Mesendoderm (in vitro differentiated cells): ENCODE measurements at regions not wholly inside any gene's neighbourhood (a gene's known extent, or its start where the extent isn't known, plus 50 kb on each side); places are given as distances from the start of the nearest gene placed in this dataset.

ENCODE experiments used
- DNase-seq: peaks from one replicate; pipeline ENCODE4 v3.0.0; 2013
- H2AK5ac ChIP-seq: 2 replicates; pipeline ENCODE4 v1.6.1; 2013; ENCODE audit warnings: low read length, inconsistent platforms
- H2BK120ac ChIP-seq: 2 replicates; pipeline ENCODE4 v1.6.1; 2013; ENCODE audit warnings: low read depth, mild to moderate bottlenecking, low read length, moderate library complexity, mixed read lengths
- H2BK15ac ChIP-seq: replicated peaks from 2 replicates; pipeline ENCODE4 v1.6.1; 2013; ENCODE audit warnings: low read depth, mild to moderate bottlenecking, moderate library complexity
- H2BK5ac ChIP-seq: 2 replicates; pipeline ENCODE4 v1.6.1; 2013; ENCODE audit warnings: low read length, inconsistent platforms
- H3K18ac ChIP-seq: 2 replicates; pipeline ENCODE4 v1.6.1; 2013; ENCODE audit warnings: mild to moderate bottlenecking, low read length, mixed read lengths
- H3K23ac ChIP-seq: one replicate; pipeline ENCODE4 v1.6.1; 2013; ENCODE audit warnings: low read length
- H3K27ac ChIP-seq: 2 replicates; pipeline ENCODE4 v1.5.1; 2013; ENCODE audit warnings: low read depth, mild to moderate bottlenecking, inconsistent platforms, low read length, moderate library complexity
- H3K27me3 ChIP-seq: 2 replicates; pipeline ENCODE4 v1.6.1; 2013; ENCODE audit warnings: low read length, control low read depth, mild to moderate bottlenecking, inconsistent platforms; ENCODE audit not compliant: insufficient read depth, poor library complexity
- H3K36me3 ChIP-seq: 2 replicates; pipeline ENCODE4 v1.6.1; 2013; ENCODE audit warnings: low read length, inconsistent platforms; ENCODE audit not compliant: control insufficient read depth, insufficient read depth
- H3K4ac ChIP-seq: one replicate; pipeline ENCODE4 v1.6.1; 2013; ENCODE audit warnings: low read depth, mild to moderate bottlenecking, low read length, moderate library complexity
- H3K4me1 ChIP-seq: 2 replicates; pipeline ENCODE4 v1.6.1; 2013; ENCODE audit warnings: low read depth, low read length, inconsistent platforms; ENCODE audit not compliant: control insufficient read depth
- H3K4me2 ChIP-seq: 2 replicates; pipeline ENCODE4 v1.6.1; 2013; ENCODE audit warnings: low read length
- H3K4me3 ChIP-seq: 2 replicates; pipeline ENCODE4 v1.5.1; 2013; ENCODE audit warnings: mild to moderate bottlenecking, low read length
- H3K56ac ChIP-seq: one replicate; pipeline ENCODE4 v1.6.1; 2013; ENCODE audit warnings: low read length
- H3K79me1 ChIP-seq: 2 replicates; pipeline ENCODE4 v1.6.1; 2013; ENCODE audit warnings: low read length, inconsistent platforms
- H3K79me2 ChIP-seq: 2 replicates; pipeline ENCODE4 v1.6.1; 2013; ENCODE audit warnings: mild to moderate bottlenecking, low read length; ENCODE audit not compliant: control insufficient read depth, insufficient read depth
- H3K9ac ChIP-seq: 2 replicates; pipeline ENCODE4 v1.6.1; 2013; ENCODE audit warnings: low read length, inconsistent platforms
- H4K5ac ChIP-seq: one replicate; pipeline ENCODE4 v1.6.1; 2013; ENCODE audit warnings: low read length
- H4K8ac ChIP-seq: one replicate; pipeline ENCODE4 v1.6.1; 2013; ENCODE audit warnings: low read depth, mild to moderate bottlenecking, control low read depth, low read length, moderate library complexity
- WGBS: extraction: QIAGEN DNeasy Blood & Tissue Kit; methylation state at CpG from one replicate; pipeline ENCODE4 v1.1.7; 2013; ENCODE audit warnings: low lambda C conversion rate, missing lambda C conversion rate; ENCODE audit not compliant: insufficient coverage; ENCODE audit errors: extremely low coverage; 5-methylcytosine and 5-hydroxymethylcytosine counted together

DNA sequence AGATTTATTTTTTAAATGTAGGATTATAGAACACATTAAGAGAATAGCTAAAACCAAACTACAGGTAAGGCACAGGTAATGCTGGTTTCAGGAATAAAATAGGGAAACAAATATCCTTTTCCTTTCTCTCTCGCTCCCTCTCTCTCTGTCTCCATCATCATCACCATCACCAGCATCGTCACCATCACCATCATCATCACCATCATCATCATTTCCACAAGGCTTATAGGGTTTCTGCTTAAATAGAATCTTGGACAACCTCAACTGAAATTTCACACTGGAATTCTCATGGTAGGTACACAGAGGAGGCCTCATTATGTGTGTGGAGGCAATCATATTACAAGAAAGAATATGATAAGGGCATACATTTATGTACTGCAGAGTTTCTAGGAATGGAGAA, 823.6 kb downstream of the MAFB start:
- H3K79me1 ChIP-seq: no peaks in the 10 kb centered on the region
- no peak overlapping the region for H4K8ac ChIP-seq
- no peak for DNase-seq
- no CpG with 5 or more reads among the region's 2 CpGs for WGBS
- H2BK120ac ChIP-seq: no peak overlapping the region
- H3K27ac ChIP-seq: no peak overlapping the region
- H2AK5ac ChIP-seq: no peak overlapping the region
- H3K79me2 ChIP-seq: no peaks in the 10 kb centered on the region
- no peaks in the 10 kb centered on the region for H3K27me3 ChIP-seq
- H3K56ac ChIP-seq: no peak overlapping the region
- H2BK5ac ChIP-seq: no peak overlapping the region
- H3K36me3 ChIP-seq: no peaks in the 10 kb centered on the region
- no peak overlapping the region for H3K9ac ChIP-seq
- no peak overlapping the region for H3K4ac ChIP-seq
- H3K4me3 ChIP-seq: no peak overlapping the region
- H3K18ac ChIP-seq: no peak overlapping the region
- no peak overlapping the region for H3K4me2 ChIP-seq
- no peak overlapping the region for H4K5ac ChIP-seq
- H3K23ac ChIP-seq: no peak overlapping the region
- H2BK15ac ChIP-seq: no peak overlapping the region
- no peaks in the 10 kb centered on the region for H3K4me1 ChIP-seq

DNA sequence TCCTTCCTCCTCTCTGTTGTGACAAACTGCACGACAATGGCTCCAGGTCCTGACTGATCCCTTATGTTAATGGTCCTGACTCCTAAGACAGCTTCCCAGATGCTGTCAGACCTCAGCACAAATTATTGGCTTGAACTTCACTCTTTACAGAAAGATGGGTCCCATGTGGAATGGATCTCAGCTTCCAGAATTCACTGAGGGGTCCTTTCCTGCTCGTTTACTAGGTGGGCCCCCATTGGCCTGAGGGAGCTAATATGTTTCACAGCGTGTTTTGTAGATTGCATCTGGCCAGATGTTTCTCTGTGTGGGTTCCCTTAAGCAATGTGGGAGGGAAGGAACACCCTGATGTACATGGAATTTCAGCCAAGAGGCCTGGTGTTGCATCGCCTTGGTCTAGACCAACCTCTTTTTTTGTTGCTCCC, 826.6 kb downstream of the MAFB start:
- Histone ChIP-seq H3K4me1 (no peaks in the 10 kb centered on the region), H3K56ac (no peak overlapping the region), H3K27ac (no peak overlapping the region), H3K4me2 (no peak overlapping the region), H4K5ac (no peak overlapping the region), H3K23ac (no peak overlapping the region), H2BK5ac (no peak overlapping the region), H2BK120ac (no peak overlapping the region), H2BK15ac (no peak overlapping the region), H3K79me2 (no peaks in the 10 kb centered on the region), H3K4me3 (no peak overlapping the region), H3K27me3 (no peaks in the 10 kb centered on the region), H3K18ac (no peak overlapping the region), H3K79me1 (no peaks in the 10 kb centered on the region), H2AK5ac (no peak overlapping the region), H4K8ac (no peak overlapping the region), H3K4ac (no peak overlapping the region), H3K36me3 (no peaks in the 10 kb centered on the region), H3K9ac (no peak overlapping the region)
- no CpG with 5 or more reads among the region's 4 CpGs for WGBS
- no peak for DNase-seq

DNA sequence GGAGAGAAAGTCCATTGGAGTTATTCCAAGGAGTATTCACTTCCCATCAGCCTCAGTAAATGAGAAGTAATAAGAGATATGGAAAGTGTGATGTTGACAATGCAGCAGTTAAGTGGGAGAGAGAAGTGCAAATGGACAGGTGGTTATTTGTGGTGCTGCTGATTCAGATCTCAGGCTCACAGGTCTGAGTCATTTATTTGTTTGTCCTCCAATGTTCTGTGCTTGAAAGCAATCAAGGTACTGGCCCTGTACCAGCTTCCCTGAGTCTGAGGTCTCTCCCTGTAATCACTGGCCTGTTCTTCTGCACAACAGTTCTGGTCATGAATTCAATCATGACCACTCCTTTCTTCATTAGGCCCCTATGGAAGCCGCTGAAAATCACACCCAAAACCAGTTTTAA, 827.7 kb downstream of the MAFB start:
- H2BK120ac ChIP-seq: no peak overlapping the region
- H3K4me3 ChIP-seq: no peak overlapping the region
- no peak overlapping the region for H2BK5ac ChIP-seq
- no peak overlapping the region for H3K18ac ChIP-seq
- H3K9ac ChIP-seq: no peak overlapping the region
- H3K36me3 ChIP-seq: no peaks in the 10 kb centered on the region
- H2AK5ac ChIP-seq: no peak overlapping the region
- H3K56ac ChIP-seq: no peak overlapping the region
- no peak overlapping the region for H3K27ac ChIP-seq
- no peaks in the 10 kb centered on the region for H3K4me1 ChIP-seq
- WGBS: no CpG with 5 or more reads among the region's 1 CpG
- no peak overlapping the region for H3K23ac ChIP-seq
- H3K4me2 ChIP-seq: no peak overlapping the region
- no peaks in the 10 kb centered on the region for H3K79me1 ChIP-seq
- no peak overlapping the region for H2BK15ac ChIP-seq
- H3K4ac ChIP-seq: no peak overlapping the region
- H3K79me2 ChIP-seq: no peaks in the 10 kb centered on the region
- H4K8ac ChIP-seq: no peak overlapping the region
- H3K27me3 ChIP-seq: no peaks in the 10 kb centered on the region
- H4K5ac ChIP-seq: no peak overlapping the region
- no peak for DNase-seq

DNA sequence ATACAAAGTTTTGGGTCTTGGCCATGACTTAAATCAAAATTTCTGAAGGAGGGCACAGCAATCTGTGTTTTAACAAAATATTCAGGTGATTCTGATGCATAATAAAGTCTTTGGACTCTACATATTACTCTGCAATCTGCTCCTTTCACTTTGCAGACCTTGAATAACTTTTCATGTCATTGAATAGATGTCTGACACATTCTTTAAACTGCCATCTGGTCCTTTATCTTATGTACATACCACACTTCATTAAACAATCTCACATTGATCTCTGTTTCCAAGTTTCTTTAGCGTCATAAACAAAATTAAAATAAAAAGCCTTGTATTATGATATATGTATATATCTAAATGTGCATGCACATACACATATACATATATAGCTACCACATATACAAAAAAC, 831.2 kb downstream of the MAFB start:
- H2BK120ac ChIP-seq: no peak overlapping the region
- no peak overlapping the region for H3K23ac ChIP-seq
- H3K18ac ChIP-seq: no peak overlapping the region
- H2AK5ac ChIP-seq: no peak overlapping the region
- no peak overlapping the region for H3K27ac ChIP-seq
- no peak for DNase-seq
- no peak overlapping the region for H3K4ac ChIP-seq
- no peaks in the 10 kb centered on the region for H3K4me1 ChIP-seq
- no peak overlapping the region for H3K4me2 ChIP-seq
- no peaks in the 10 kb centered on the region for H3K79me2 ChIP-seq
- no peaks in the 10 kb centered on the region for H3K27me3 ChIP-seq
- H4K5ac ChIP-seq: no peak overlapping the region
- no peak overlapping the region for H3K4me3 ChIP-seq
- no peak overlapping the region for H2BK15ac ChIP-seq
- WGBS: no CpG with 5 or more reads among the region's 1 CpG
- H2BK5ac ChIP-seq: no peak overlapping the region
- no peak overlapping the region for H3K9ac ChIP-seq
- no peaks in the 10 kb centered on the region for H3K36me3 ChIP-seq
- H3K56ac ChIP-seq: no peak overlapping the region
- no peak overlapping the region for H4K8ac ChIP-seq
- no peaks in the 10 kb centered on the region for H3K79me1 ChIP-seq

DNA sequence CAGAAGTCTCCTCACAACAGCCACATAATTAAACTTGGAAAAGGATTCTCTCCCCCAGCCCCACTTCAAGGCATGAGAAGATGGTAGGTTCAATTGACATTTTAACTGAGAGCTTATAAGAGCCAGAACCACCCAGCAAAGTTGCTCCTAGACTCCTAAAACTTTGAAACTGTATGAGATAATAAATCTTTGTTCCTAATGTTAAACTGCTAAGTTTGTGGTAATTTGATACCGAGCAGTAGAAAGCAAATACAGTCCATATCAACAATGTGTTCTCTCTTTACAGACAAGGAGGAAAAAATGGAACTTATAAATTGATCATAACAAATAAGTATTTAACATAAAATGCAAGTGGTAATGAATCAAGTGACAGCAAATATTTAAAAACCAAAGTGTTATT, 831.8 kb downstream of the MAFB start:
- H3K23ac ChIP-seq: no peak overlapping the region
- no peak overlapping the region for H3K4ac ChIP-seq
- no CpG with 5 or more reads among the region's 1 CpG for WGBS
- H2BK15ac ChIP-seq: no peak overlapping the region
- H3K4me2 ChIP-seq: no peak overlapping the region
- H3K18ac ChIP-seq: no peak overlapping the region
- no peak overlapping the region for H2AK5ac ChIP-seq
- H3K56ac ChIP-seq: no peak overlapping the region
- no peaks in the 10 kb centered on the region for H3K4me1 ChIP-seq
- no peak overlapping the region for H4K8ac ChIP-seq
- H3K79me2 ChIP-seq: no peaks in the 10 kb centered on the region
- no peaks in the 10 kb centered on the region for H3K27me3 ChIP-seq
- H3K36me3 ChIP-seq: no peaks in the 10 kb centered on the region
- H3K27ac ChIP-seq: no peak overlapping the region
- H2BK5ac ChIP-seq: no peak overlapping the region
- no peak overlapping the region for H2BK120ac ChIP-seq
- no peak for DNase-seq
- H3K79me1 ChIP-seq: no peaks in the 10 kb centered on the region
- H3K4me3 ChIP-seq: no peak overlapping the region
- no peak overlapping the region for H4K5ac ChIP-seq
- H3K9ac ChIP-seq: no peak overlapping the region

DNA sequence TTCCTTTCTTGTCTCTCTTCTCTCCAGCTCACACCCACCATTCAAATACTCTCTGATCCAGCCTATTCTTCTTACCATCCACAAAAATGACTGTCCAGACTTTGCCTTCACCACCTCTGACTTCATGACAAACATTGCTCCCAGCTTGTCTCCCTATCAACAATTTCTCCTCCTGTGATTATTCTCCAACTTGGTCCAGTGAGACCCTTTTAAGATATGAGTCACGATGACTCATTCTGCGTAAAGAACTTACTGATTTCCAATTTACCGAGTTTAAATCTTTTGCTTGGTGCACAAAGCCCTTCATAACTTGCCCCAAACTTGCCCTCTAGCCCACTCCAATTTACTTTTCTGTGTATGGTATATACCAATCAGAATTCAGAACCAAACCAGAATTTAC, 833.2 kb downstream of the MAFB start:
- Histone ChIP-seq H3K4me1 (no peaks in the 10 kb centered on the region), H3K27me3 (no peaks in the 10 kb centered on the region), H3K23ac (no peak overlapping the region), H2BK15ac (no peak overlapping the region), H3K79me1 (no peaks in the 10 kb centered on the region), H3K9ac (no peak overlapping the region), H2BK5ac (no peak overlapping the region), H3K27ac (no peak overlapping the region), H3K4me2 (no peak overlapping the region), H2BK120ac (no peak overlapping the region), H4K5ac (no peak overlapping the region), H3K4me3 (no peak overlapping the region), H3K36me3 (no peaks in the 10 kb centered on the region), H3K56ac (no peak overlapping the region), H2AK5ac (no peak overlapping the region), H4K8ac (no peak overlapping the region), H3K18ac (no peak overlapping the region), H3K79me2 (no peaks in the 10 kb centered on the region), H3K4ac (no peak overlapping the region)
- whole genome bisulfite sequencing: no CpG with 5 or more reads among the region's 3 CpGs
- DNase-seq: no peak
